Dedifferentiated amniotic fluid mesenchymal stem cell (primary cell): ENCODE measurements at regions not wholly inside any gene's neighbourhood (a gene's known extent, or its start where the extent isn't known, plus 50 kb on each side); places are given as distances from the start of the nearest gene placed in this dataset.
"Not testable (repeated sequence)": the region's sequence is repeated elsewhere in the genome, so short reads cannot be mapped to it uniquely, and the experiment has no call there.

Experiments used
- DNase-seq: peaks from one replicate; pipeline ENCODE4 v3.0.0-alpha.2; 2016; ENCODE audit errors: extremely low spot score

GRCh38 chr9:31153250-31153840 lies 1231.1 kb upstream of the ACO1 start:
- DNase-seq = no peak

- DNase-seq = no peak
Measured at GRCh38 chr9:31166516-31166915, 1217.9 kb upstream of the ACO1 start.

GRCh38 chr9:31168161-31168560 lies 1216.3 kb upstream of the ACO1 start:
- no peak for DNase-seq

- DNase-seq = no peak
Measured at GRCh38 chr9:31174681-31175080, 1209.8 kb upstream of the ACO1 start.

GRCh38 chr9:31183866-31184265 lies 1200.6 kb upstream of the ACO1 start:
- DNase-seq = no peak

- DNase-seq = no peak
Measured at GRCh38 chr9:31185831-31186230, 1198.6 kb upstream of the ACO1 start.

GRCh38 chr9:31188496-31188895 lies 1195.9 kb upstream of the ACO1 start:
- no peak for DNase-seq

GRCh38 chr9:31210978-31211570 lies 1173.4 kb upstream of the ACO1 start:
- DNase-seq = no peak

- not testable (repeated sequence) for DNase-seq
Measured at GRCh38 chr9:31229976-31230375, 1154.5 kb upstream of the ACO1 start.

GRCh38 chr9:31232485-31232884 lies 1152.0 kb upstream of the ACO1 start:
- DNase-seq = no peak

- no peak for DNase-seq
Measured at GRCh38 chr9:31236344-31236743, 1148.1 kb upstream of the ACO1 start.

- no peak for DNase-seq
Measured at GRCh38 chr9:31243386-31243785, 1141.1 kb upstream of the ACO1 start.

- DNase-seq = no peak
Measured at GRCh38 chr9:31248156-31248555, 1136.3 kb upstream of the ACO1 start.

GRCh38 chr9:31251386-31251785 lies 1133.1 kb upstream of the ACO1 start:
- DNase-seq = no peak

GRCh38 chr9:31253800-31254762 lies 1130.4 kb upstream of the ACO1 start:
- DNase-seq = no peak

- DNase-seq = no peak
Measured at GRCh38 chr9:31255211-31255610, 1129.2 kb upstream of the ACO1 start.

- DNase-seq = no peak
Measured at GRCh38 chr9:31259824-31260223, 1124.6 kb upstream of the ACO1 start.

GRCh38 chr9:31272456-31273295 lies 1111.8 kb upstream of the ACO1 start:
- DNase-seq = no peak

- DNase-seq = no peak
Measured at GRCh38 chr9:31275419-31275818, 1109.0 kb upstream of the ACO1 start.

- no peak for DNase-seq
Measured at GRCh38 chr9:31290731-31291130, 1093.7 kb upstream of the ACO1 start.

GRCh38 chr9:31302620-31303418 lies 1081.6 kb upstream of the ACO1 start:
- no peak for DNase-seq
